ENCODE measurements at regions not wholly inside any gene's neighbourhood (a gene's known extent, or its start where the extent isn't known, plus 50 kb on each side); places are given as distances from the start of the nearest gene placed in this dataset.

DNA sequence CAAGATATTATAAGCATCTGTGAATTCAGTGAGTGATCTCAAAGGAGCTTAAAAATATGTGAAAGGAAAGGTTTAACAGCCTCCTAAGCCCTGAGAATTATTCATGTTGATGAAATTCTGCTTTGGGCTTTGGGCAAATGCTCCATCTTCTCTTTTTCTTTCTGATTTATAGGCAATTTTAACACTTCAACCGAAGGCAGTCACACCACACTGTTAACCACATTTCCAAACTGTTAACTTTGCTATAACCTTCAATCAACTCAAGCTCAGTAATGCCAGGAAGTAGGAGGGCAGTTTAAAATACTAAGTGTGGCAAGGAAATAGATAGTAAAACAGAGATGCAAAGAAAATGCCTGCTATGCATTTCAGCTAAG is 54.4 kb upstream of the NEK7 start:
- H4K8ac ChIP-seq (replicated peaks; ENCODE audit: insufficient read length, low read depth, low read length), result no peak overlapping the region
- H3T11ph ChIP-seq (ENCODE audit: low read length), result no peak overlapping the region
- H3K23ac ChIP-seq (ENCODE audit: insufficient read length, low read depth, low read length), result no peak overlapping the region
- H3K23me2 ChIP-seq (ENCODE audit: insufficient read length, low read depth, low read length, poor library complexity, severe bottlenecking), result no peaks in the 10 kb centered on the region
- no peak overlapping the region for H3K9ac ChIP-seq (ENCODE audit: extremely low read depth, insufficient read length, low read length)
- H2AK5ac ChIP-seq (ENCODE audit: insufficient read length, low read length), result no peak overlapping the region
- no peak overlapping the region for H3K4ac ChIP-seq (ENCODE audit: low read depth, low read length)
- Mint-ChIP-seq H3K36me3 (ENCODE audit: insufficient read depth in 1 of 3, low read depth in 3 of 3) (no peaks in the 10 kb centered on the region), H3K9me3 (no peaks in the 10 kb centered on the region), H3K4me1 (peaks cover 0 to 5% of the 10 kb centered on the region in 2 experiments; a peak in 1 of 4 replicates), H3K27me3 (ENCODE audit: low read depth) (no peaks in the 10 kb centered on the region), H3K27ac (no peak overlapping the region), H3K4me3 (no peak overlapping the region)
- TF ChIP-seq, protein P1, sequence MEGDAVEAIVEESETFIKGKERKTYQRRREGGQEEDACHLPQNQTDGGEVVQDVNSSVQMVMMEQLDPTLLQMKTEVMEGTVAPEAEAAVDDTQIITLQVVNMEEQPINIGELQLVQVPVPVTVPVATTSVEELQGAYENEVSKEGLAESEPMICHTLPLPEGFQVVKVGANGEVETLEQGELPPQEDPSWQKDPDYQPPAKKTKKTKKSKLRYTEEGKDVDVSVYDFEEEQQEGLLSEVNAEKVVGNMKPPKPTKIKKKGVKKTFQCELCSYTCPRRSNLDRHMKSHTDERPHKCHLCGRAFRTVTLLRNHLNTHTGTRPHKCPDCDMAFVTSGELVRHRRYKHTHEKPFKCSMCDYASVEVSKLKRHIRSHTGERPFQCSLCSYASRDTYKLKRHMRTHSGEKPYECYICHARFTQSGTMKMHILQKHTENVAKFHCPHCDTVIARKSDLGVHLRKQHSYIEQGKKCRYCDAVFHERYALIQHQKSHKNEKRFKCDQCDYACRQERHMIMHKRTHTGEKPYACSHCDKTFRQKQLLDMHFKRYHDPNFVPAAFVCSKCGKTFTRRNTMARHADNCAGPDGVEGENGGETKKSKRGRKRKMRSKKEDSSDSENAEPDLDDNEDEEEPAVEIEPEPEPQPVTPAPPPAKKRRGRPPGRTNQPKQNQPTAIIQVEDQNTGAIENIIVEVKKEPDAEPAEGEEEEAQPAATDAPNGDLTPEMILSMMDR (conservative IDR thresholded peaks at IDR 0.05), result no peak
- no peak overlapping the region for H2BK5ac ChIP-seq (ENCODE audit: insufficient read length, low read length)
- H4K20me1 ChIP-seq (ENCODE audit: control insufficient read depth, insufficient read depth, insufficient read length), result no peaks in the 10 kb centered on the region
- no peak overlapping the region for H3K27ac ChIP-seq (ENCODE audit: insufficient read length, low read depth, low read length)
- H3K18ac ChIP-seq (ENCODE audit: insufficient read length, low read depth, low read length), result no peak overlapping the region
- H3K79me1 ChIP-seq (ENCODE audit: insufficient read depth, low read depth, low read length, poor library complexity, severe bottlenecking), result no peaks in the 10 kb centered on the region
- H3K56ac ChIP-seq (ENCODE audit: insufficient read length, low read depth, low read length), result no peak overlapping the region
- H4K91ac ChIP-seq (ENCODE audit: insufficient read length, low read depth, low read length), result no peak overlapping the region
- no peaks in the 10 kb centered on the region for H3K9me3 ChIP-seq (ENCODE audit: control insufficient read depth, low read depth, low read length)
- H2BK20ac ChIP-seq (ENCODE audit: low read depth, low read length, poor library complexity, severe bottlenecking), result no peak overlapping the region
- no peak overlapping the region for H3K4me2 ChIP-seq (ENCODE audit: insufficient read depth, insufficient read length, low read length)
- no peak overlapping the region for H2AFZ ChIP-seq (ENCODE audit: low read length)
- no peak overlapping the region for H2BK15ac ChIP-seq (ENCODE audit: low read depth, low read length)
- H3K14ac ChIP-seq (ENCODE audit: insufficient read depth, low read length), result no peak overlapping the region
- no peak overlapping the region for H2BK120ac ChIP-seq (ENCODE audit: low read depth, low read length, poor library complexity, severe bottlenecking)
- H3K27me3 ChIP-seq (ENCODE audit: insufficient read depth, low read length), result no peaks in the 10 kb centered on the region
- WGBS (ENCODE audit: extremely low coverage, insufficient read length, low lambda C conversion rate), result no CpG with 5 or more reads among the region's 1 CpG
- no peaks in the 10 kb centered on the region for H3K79me2 ChIP-seq (ENCODE audit: insufficient read depth, low read length)
- H2BK12ac ChIP-seq (ENCODE audit: insufficient read length, low read depth, low read length), result no peak overlapping the region
- no peaks in the 10 kb centered on the region for H3K4me1 ChIP-seq (ENCODE audit: insufficient read depth, low read length)
- H4K5ac ChIP-seq (ENCODE audit: insufficient read length, low read depth, low read length), result no peak overlapping the region
- no peak for DNase-seq
